ENCODE measurements at regions not wholly inside any gene's neighbourhood (a gene's known extent, or its start where the extent isn't known, plus 50 kb on each side); places are given as distances from the start of the nearest gene placed in this dataset.

- Histone ChIP-seq H3K27ac (ENCODE audit: low read depth, low read length) (no peak overlapping the region), H3K36me3 (ENCODE audit: insufficient read depth, low read length) (no peaks in the 10 kb centered on the region), H3K4me1 (ENCODE audit: insufficient read depth, low read length) (no peaks in the 10 kb centered on the region), H3K4me3 (ENCODE audit: low read length) (no peak overlapping the region), H3K9me3 (ENCODE audit: low read length) (no peaks in the 10 kb centered on the region), H3K27me3 (ENCODE audit: insufficient read depth, low read length, poor library complexity, severe bottlenecking) (no peaks in the 10 kb centered on the region)
- H3K27me3 Mint-ChIP-seq = peaks cover 1 to 11% of the 10 kb centered on the region in 2 donors
- H3K36me3 Mint-ChIP-seq = no peaks in the 10 kb centered on the region
- ChIA-PET CTCF (no interaction called here), POLR2A (no interaction called here)
- no peak for DNase-seq
- no peaks in the 10 kb centered on the region for H3K4me1 Mint-ChIP-seq
- no peak overlapping the region for H3K4me3 Mint-ChIP-seq
- H3K9me3 Mint-ChIP-seq = no peaks in the 10 kb centered on the region
- no peak overlapping the region for H3K27ac Mint-ChIP-seq
Observed at GRCh38 chr6:82589509-82590206, 226.0 kb downstream of the TPBG start.

- H3K4me3 Mint-ChIP-seq = no peak overlapping the region
Observed at GRCh38 chr6:82597201-82597600, 233.6 kb downstream of the TPBG start.

DNA sequence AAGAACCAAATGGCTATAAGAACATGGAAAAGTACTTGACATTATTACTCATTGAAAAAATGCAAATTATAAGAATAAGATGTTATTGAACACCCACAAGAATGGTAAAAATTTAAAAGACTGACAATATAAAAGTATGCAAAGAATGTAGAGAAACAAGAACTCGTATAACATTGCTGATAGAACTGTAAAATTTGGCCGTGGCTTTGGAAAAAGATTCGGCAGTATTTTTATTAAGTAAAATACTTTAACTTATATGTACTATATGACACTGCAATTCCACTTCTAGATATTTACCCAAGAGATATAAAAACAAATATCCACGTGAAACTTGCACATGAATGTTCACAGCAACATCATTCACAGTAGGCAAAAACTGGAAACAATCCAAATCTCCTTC lies 239.2 kb downstream of the TPBG start:
- Histone ChIP-seq H3K27me3 (ENCODE audit: insufficient read depth, low read length, poor library complexity, severe bottlenecking) (no peaks in the 10 kb centered on the region), H3K4me3 (ENCODE audit: low read length) (no peak overlapping the region), H3K4me1 (ENCODE audit: insufficient read depth, low read length) (no peaks in the 10 kb centered on the region), H3K36me3 (ENCODE audit: insufficient read depth, low read length) (no peaks in the 10 kb centered on the region), H3K9me3 (ENCODE audit: low read length) (no peaks in the 10 kb centered on the region), H3K27ac (ENCODE audit: low read depth, low read length) (no peak overlapping the region)
- H3K9me3 Mint-ChIP-seq = peaks cover 0 to 2% (median 0%) of the 10 kb centered on the region in 5 donors
- H3K27me3 Mint-ChIP-seq = peaks cover 0 to 7% of the 10 kb centered on the region in 2 donors
- ChIA-PET CTCF (no interaction called here), POLR2A (no interaction called here)
- H3K27ac Mint-ChIP-seq = no peak overlapping the region
- no peak overlapping the region for H3K4me3 Mint-ChIP-seq
- H3K4me1 Mint-ChIP-seq = no peaks in the 10 kb centered on the region
- DNase-seq = no peak
- no peaks in the 10 kb centered on the region for H3K36me3 Mint-ChIP-seq

More at GRCh38 chr6:82597201-82597600, 233.6 kb downstream of the TPBG start:
- Histone ChIP-seq H3K36me3 (ENCODE audit: insufficient read depth, low read length) (no peaks in the 10 kb centered on the region), H3K27me3 (ENCODE audit: insufficient read depth, low read length, poor library complexity, severe bottlenecking) (no peaks in the 10 kb centered on the region), H3K9me3 (ENCODE audit: low read length) (no peaks in the 10 kb centered on the region), H3K4me3 (ENCODE audit: low read length) (no peak overlapping the region), H3K4me1 (ENCODE audit: insufficient read depth, low read length) (no peaks in the 10 kb centered on the region), H3K27ac (ENCODE audit: low read depth, low read length) (no peak overlapping the region)
- Mint-ChIP-seq H3K27me3 (peaks cover 3 to 7% of the 10 kb centered on the region in 2 donors), H3K27ac (no peak overlapping the region), H3K36me3 (no peaks in the 10 kb centered on the region), H3K9me3 (peaks cover 0 to 2% (median 0%) of the 10 kb centered on the region in 5 donors), H3K4me1 (no peaks in the 10 kb centered on the region)
- no peak for DNase-seq
- ChIA-PET POLR2A (no interaction called here), CTCF (no interaction called here)

DNA sequence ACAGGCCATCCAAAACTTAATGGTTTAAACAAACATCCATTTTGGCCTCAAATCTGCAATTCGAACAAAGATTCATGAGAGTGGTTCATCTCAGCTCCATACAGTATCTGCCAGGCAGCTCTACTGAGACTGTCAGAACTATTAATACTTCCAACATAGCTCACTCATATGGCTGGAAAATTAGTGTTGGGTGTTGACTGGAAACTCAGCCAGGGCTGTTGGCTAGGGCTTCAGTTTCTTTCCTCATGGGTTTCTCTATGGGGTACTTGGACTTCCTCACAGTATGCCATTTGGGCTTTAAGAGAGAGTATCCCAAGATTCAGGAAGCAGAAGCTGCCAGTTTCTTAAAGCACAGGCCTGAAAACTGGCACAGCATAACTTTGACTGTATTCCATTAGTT lies 240.3 kb downstream of the TPBG start:
- peaks cover 0 to 7% of the 10 kb centered on the region in 2 donors for H3K27me3 Mint-ChIP-seq
- no peaks in the 10 kb centered on the region for H3K36me3 Mint-ChIP-seq
- DNase-seq = no peak
- Histone ChIP-seq H3K27ac (ENCODE audit: low read depth, low read length) (no peak overlapping the region), H3K27me3 (ENCODE audit: insufficient read depth, low read length, poor library complexity, severe bottlenecking) (no peaks in the 10 kb centered on the region), H3K9me3 (ENCODE audit: low read length) (no peaks in the 10 kb centered on the region), H3K4me1 (ENCODE audit: insufficient read depth, low read length) (no peaks in the 10 kb centered on the region), H3K36me3 (ENCODE audit: insufficient read depth, low read length) (no peaks in the 10 kb centered on the region), H3K4me3 (ENCODE audit: low read length) (no peak overlapping the region)
- H3K27ac Mint-ChIP-seq = no peak overlapping the region
- POLR2A ChIA-PET = no interaction called here
- CTCF ChIA-PET = no interaction called here
- peaks cover 0 to 2% (median 0%) of the 10 kb centered on the region in 5 donors for H3K9me3 Mint-ChIP-seq
- no peaks in the 10 kb centered on the region for H3K4me1 Mint-ChIP-seq
- H3K4me3 Mint-ChIP-seq = no peak overlapping the region

DNA sequence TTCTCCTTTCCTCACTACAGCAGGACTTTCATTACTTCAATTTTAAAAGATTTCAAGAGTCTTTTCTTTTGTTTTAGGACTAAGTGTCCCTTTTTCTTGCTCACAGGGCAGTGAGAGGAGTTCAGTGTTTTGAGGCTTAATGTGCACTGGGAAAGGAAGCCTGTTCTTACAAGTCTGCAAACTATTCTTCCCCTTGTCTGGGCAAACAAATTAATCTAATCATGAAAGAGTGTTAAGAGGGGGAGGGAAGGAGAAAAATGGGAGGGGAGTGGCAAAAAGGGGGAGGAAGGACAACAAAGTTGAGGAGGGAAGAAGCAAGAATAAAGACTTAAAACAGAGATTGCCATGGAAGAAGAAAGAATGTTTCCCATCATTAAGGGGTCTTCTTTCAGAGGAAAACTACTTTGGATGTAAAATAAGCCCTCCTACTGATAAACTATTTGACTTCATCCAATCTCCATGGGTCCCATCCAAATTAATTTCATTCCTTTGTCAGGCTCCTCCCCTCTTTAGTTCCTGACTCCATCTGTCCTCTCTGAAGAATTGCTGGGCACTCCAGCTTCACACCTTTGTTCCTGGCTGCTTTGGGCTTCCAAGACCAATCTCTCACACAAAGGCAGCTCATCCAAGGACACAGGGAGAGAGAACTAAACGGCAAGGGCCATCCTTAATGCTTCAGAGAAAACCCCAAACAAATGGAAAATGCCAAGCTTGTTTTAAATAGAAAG lies 244.5 kb downstream of the TPBG start:
- H3K4me3 ChIP-seq (ENCODE audit: low read length) = no peak overlapping the region
- H3K9me3 Mint-ChIP-seq = no peaks in the 10 kb centered on the region
- ChIA-PET POLR2A (no interaction called here), CTCF (no interaction called here)
- no peaks in the 10 kb centered on the region for H3K36me3 ChIP-seq (ENCODE audit: insufficient read depth, low read length)
- no peaks in the 10 kb centered on the region for H3K27me3 ChIP-seq (ENCODE audit: insufficient read depth, low read length, poor library complexity, severe bottlenecking)
- H3K27ac Mint-ChIP-seq = no peak overlapping the region
- no peaks in the 10 kb centered on the region for H3K36me3 Mint-ChIP-seq
- no peak for DNase-seq
- no peaks in the 10 kb centered on the region for H3K4me1 Mint-ChIP-seq
- no peak overlapping the region for H3K27ac ChIP-seq (ENCODE audit: low read depth, low read length)
- peaks cover 0 to 6% of the 10 kb centered on the region in 2 donors for H3K27me3 Mint-ChIP-seq
- H3K4me3 Mint-ChIP-seq = no peak overlapping the region
- H3K4me1 ChIP-seq (ENCODE audit: insufficient read depth, low read length) = no peaks in the 10 kb centered on the region
- no peaks in the 10 kb centered on the region for H3K9me3 ChIP-seq (ENCODE audit: low read length)

DNA sequence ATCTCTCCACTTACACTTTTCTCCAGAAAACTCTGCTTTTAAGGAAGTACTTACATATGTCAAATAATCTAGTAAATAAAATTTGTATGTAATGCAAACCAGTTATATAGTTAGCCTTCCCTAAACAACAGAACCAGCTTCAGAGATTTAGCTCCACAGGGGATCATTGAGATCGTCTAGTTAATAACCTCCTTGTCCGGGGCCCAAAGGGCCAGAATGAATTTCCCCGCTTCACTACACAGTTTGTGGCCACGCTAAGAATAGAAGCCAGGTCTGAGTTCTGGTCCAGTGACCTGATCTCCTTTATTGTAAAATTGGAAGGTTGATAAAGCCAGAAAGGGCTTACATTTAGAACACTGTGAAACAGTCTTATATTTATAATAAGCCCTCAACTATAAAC lies 245.2 kb downstream of the TPBG start:
- CTCF ChIA-PET = no interaction called here
- Histone ChIP-seq H3K36me3 (ENCODE audit: insufficient read depth, low read length) (no peaks in the 10 kb centered on the region), H3K27me3 (ENCODE audit: insufficient read depth, low read length, poor library complexity, severe bottlenecking) (no peaks in the 10 kb centered on the region), H3K9me3 (ENCODE audit: low read length) (no peaks in the 10 kb centered on the region), H3K27ac (ENCODE audit: low read depth, low read length) (no peak overlapping the region), H3K4me1 (ENCODE audit: insufficient read depth, low read length) (no peaks in the 10 kb centered on the region), H3K4me3 (ENCODE audit: low read length) (no peak overlapping the region)
- POLR2A ChIA-PET = no interaction called here
- Mint-ChIP-seq H3K27ac (no peak overlapping the region), H3K4me3 (no peak overlapping the region), H3K36me3 (no peaks in the 10 kb centered on the region), H3K27me3 (peaks cover 0 to 6% of the 10 kb centered on the region in 2 donors), H3K4me1 (no peaks in the 10 kb centered on the region), H3K9me3 (no peaks in the 10 kb centered on the region)
- DNase-seq = no peak

DNA sequence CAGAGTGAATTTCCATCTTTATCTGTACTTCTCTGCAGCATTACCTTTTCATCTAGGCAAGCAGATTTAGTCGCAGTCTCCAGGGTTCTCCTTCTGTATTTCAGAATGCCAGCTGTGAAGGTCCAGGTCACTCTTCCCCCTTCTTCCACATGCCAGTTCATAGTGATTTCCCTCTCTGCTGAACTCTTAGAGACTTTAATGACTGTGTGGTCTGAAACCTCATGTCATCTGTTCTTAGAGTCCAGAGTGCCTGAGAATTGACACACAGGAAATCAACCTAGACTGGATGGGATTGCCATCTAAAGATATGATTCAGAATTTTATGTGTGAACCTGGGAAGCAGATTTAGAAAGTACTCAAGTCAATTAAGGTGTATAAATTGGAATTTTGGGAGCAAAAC lies 248.1 kb downstream of the TPBG start:
- Mint-ChIP-seq H3K27ac (no peak overlapping the region), H3K9me3 (no peaks in the 10 kb centered on the region), H3K27me3 (peaks cover 0 to 8% of the 10 kb centered on the region in 2 donors), H3K4me1 (no peaks in the 10 kb centered on the region), H3K36me3 (no peaks in the 10 kb centered on the region), H3K4me3 (no peak overlapping the region)
- no peaks in the 10 kb centered on the region for H3K4me1 ChIP-seq (ENCODE audit: insufficient read depth, low read length)
- POLR2A ChIA-PET = no interaction called here
- H3K36me3 ChIP-seq (ENCODE audit: insufficient read depth, low read length) = no peaks in the 10 kb centered on the region
- H3K27ac ChIP-seq (ENCODE audit: low read depth, low read length) = no peak overlapping the region
- no peaks in the 10 kb centered on the region for H3K27me3 ChIP-seq (ENCODE audit: insufficient read depth, low read length, poor library complexity, severe bottlenecking)
- CTCF ChIA-PET = no interaction called here
- DNase-seq = no peak
- no peak overlapping the region for H3K4me3 ChIP-seq (ENCODE audit: low read length)
- no peaks in the 10 kb centered on the region for H3K9me3 ChIP-seq (ENCODE audit: low read length)

- Histone ChIP-seq H3K27me3 (ENCODE audit: insufficient read depth, low read length, poor library complexity, severe bottlenecking) (no peaks in the 10 kb centered on the region), H3K36me3 (ENCODE audit: insufficient read depth, low read length) (no peaks in the 10 kb centered on the region), H3K27ac (ENCODE audit: low read depth, low read length) (no peak overlapping the region), H3K9me3 (ENCODE audit: low read length) (no peaks in the 10 kb centered on the region), H3K4me3 (ENCODE audit: low read length) (no peak overlapping the region), H3K4me1 (ENCODE audit: insufficient read depth, low read length) (no peaks in the 10 kb centered on the region)
- Mint-ChIP-seq H3K27me3 (peaks cover 0 to 8% of the 10 kb centered on the region in 2 donors), H3K36me3 (no peaks in the 10 kb centered on the region), H3K27ac (no peak overlapping the region), H3K9me3 (no peaks in the 10 kb centered on the region), H3K4me3 (no peak overlapping the region), H3K4me1 (no peaks in the 10 kb centered on the region)
- ChIA-PET POLR2A (no interaction called here), CTCF (no interaction called here)
- no peak for DNase-seq
Observed at GRCh38 chr6:82612475-82613039, 248.9 kb downstream of the TPBG start.
